HG03354 (cell line): ENCODE measurements at regions not wholly inside any gene's neighbourhood (a gene's known extent, or its start where the extent isn't known, plus 50 kb on each side); places are given as distances from the start of the nearest gene placed in this dataset.
"Not testable (repeated sequence)": the region's sequence is repeated elsewhere in the genome, so short reads cannot be mapped to it uniquely, and the experiment has no call there.

ENCODE experiments used
- ATAC-seq: cut with Tn5 transposase; IDR thresholded peaks from one replicate; pipeline ENCODE4 v1.9.1; 2021; ENCODE audit warnings: mild to moderate bottlenecking; ENCODE audit not compliant: unreplicated experiment, poor library complexity, severe bottlenecking

DNA sequence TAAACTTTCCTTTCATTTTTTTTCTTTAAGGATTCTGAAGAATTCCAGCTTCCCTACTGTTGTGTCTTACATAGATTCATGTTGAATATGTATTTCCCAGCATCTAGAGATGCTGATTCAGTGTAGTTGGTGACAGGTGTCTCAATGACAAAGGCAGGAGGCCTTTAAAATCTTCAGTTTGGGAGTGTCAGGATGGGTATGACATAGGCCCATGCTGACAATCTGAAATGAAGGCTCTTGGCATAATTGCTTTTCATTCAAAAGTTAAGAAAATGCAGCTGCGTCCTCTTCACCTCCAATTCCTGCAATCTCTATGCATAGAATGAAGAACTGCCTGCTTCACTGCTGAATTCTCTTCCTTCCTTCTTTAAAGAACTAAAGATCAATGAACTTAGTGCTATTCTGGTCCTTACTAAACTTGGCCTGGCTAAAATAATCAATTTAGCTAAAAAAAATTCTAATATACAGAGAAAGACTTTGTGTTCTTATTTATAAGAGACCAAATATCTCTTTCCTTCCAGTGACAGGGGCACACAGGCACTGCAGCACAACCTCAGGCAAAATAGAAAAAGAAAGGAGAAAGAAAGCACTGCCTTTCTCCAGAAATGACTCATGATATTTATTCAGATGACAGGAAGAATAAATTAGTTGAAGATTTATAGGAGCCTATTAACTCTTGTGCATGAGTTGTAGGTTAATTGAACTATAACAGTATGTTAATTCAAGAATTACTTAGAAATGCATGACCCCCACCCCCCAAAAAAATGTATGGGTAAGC lies 152.6 kb upstream of the GBE1 start:
- no peak for ATAC-seq

DNA sequence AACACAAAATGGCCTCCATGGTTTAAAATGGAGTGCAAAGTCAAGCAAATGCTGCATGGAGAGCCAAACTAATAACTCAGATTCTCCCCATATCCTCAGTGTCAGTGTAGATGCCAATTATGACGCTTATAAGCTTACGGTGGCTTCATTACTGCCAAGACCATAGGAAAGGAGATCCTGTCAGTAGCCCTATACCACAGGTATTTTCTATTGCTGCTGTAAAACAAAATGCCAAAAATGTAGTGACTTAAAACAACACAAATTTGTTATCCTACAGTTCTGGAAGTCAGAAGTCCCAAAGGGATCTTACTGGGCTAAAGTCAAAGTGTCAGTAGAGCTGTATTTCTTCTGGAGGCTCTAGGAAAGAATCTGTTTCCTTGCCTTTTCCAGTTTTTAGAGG lies 149.8 kb upstream of the GBE1 start:
- ATAC-seq, result no peak

DNA sequence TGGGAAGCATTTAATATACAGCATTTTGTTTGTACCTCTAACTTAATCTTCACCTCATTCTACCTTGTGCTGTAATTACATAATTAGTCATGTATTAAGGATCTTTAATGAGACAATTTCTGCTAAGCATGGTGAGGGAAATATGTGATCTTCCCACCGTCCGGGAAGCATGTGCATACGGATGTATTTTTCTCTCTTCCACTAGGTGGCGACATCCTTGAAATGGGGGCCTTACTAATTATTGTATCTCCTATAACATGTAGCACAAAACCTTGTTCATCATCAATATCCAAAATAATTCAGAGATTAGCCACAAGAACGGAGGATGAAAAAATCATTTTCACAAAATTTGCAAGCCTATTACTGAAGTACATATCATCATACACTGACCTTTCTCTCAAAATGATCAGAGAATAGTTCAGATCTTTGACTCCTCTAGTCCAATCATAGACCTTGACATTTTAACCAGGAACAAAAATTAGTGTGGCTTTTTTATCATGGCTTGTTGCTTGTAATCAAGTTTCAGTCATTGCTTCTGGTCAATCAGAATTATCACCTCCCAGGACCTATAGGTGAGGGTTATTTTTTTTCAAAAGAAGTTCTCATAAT lies 148.9 kb upstream of the GBE1 start:
- ATAC-seq, result peak; percentile 79

DNA sequence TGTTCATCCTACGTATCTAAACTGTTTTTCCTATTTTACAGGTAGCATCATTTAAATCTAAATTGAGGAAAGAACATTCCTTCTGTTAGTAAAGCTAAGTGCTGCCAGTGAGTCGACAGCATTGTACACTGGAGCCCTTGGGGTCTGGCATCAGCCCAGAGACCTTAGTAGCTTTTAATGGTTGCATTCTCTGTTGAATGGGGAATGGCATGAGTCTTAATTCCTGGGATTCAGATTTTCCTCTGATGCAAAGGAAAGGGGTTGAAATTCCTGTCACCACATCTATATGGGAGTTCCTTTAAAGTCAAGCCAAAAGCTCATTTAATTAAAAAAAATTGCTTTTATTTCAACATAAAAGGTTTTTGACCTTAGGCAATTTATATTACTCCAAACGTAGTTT lies 148.4 kb upstream of the GBE1 start:
- ATAC-seq, result no peak

DNA sequence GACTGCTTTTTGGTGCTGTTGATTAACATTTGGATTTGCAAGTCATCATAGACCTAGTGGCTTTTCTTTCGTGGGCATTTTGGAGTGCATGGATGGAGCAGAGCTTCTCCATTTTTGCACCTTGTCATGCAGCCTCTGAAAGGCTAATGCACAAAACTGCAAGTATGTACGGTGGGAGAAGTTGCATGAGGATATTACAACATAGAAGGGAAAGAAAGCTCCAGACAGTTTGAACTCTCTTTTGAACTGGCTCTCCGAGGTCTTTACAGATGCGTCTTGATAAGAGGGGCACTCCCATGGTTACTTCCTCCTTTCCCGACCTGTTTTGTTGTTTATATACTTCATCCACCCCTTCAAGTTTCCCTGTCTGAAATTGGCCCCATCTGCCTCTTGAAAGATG lies 147.1 kb upstream of the GBE1 start:
- ATAC-seq, result no peak

DNA sequence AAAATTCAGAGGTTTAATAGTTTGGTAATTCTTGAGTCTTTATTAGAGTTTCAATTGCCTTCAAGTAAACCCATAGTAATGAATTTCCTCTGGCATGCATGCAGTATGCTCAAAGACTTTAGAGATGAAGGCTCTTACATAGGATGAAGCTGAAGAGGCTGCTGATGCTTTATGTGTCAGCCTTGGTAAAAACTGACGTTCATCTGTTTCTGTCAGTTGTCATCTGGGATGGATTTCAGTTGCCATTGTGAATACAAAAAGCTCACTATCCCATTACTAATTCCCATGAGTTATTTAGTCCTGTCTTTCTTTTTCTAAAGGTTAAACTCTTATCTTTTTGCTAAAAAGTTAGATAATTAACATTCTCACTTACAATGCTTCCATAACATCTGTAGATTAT lies 136.9 kb upstream of the GBE1 start:
- ATAC-seq, result no peak

DNA sequence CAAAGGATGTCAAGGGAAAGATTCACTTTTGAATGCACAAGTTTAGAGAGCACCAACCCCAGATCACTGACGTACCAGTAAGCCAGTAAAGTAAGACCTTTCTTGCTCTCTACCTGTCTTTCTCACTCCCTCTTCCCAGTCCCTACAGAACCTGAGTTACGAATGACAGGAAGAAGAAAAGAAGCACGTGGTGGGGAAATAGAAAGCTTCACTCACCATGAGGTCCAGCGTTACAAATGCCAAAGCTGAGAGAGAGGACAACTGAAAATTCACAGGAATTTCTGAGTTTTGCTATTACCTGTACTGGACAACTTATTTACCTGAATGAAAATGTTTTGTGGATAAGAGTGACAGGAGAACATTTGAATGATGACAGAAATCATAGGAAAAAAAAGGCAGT lies 133.2 kb upstream of the GBE1 start:
- ATAC-seq, result no peak

DNA sequence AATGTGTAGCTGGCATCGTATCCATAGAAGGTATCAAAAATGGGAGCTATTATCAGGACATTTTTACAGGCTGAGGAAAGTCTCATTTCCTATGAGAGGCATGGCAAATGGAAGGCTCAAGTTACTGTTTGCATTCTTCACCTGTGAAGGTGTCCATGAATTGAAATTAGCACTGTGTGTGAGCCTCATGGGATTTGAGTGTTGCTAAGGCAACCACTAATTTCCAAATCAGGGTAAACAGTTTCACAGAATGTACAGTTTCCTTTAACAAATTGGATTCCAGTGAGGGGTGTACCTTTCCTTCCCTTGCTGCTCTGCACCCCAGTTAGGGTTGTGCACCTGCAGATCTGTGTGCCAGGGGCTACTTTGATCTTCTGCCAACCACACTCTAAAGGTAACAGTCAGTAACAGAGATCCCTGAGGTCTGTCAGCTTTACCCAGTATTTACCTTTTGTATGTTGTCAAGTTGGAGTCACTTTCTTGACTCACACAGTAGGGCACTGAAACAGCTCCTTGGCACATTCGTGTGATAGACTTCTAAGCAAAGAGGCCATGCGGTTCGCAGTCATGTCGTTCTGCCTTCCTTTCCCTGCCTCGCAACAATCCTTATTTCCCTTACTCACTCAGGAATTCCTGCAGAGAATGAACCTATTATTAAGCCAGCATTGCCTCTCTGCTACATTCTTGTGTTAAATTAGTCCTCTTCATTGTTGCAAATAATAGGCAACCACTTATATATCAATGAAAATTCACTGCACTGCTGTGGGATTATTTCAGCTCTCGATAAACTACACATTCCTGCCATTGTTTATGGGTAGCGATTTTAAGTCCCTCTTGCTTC lies 129.8 kb upstream of the GBE1 start:
- no peak for ATAC-seq

DNA sequence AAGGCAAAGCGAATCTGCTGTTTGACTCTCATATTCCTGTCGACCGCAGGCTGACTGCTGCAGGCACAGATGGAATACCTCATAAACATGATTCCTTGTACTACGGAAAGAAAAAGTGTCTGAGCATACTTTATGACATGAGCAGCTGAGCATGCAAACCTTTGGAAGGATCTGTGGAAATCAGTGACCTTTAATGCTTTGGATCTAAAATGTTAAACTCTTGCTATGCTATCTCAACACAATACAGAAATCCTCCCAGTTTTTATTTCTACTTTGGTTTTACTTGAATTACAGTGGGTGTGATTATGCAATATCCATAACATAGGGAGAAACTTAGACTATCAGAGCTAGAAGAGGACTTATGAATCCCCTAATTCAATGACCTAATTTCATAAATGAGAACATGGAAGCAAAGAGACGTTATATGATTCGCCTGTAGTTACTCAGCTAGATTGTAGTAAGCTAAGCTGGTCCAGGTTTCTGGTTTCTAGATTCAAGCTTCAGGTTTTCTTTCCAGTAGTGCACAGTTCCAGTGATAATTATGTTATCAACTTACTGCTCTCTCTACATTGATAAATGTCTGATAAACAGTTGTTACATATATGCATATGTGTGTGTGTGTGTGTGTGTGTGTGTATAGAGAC lies 127.6 kb upstream of the GBE1 start:
- ATAC-seq, result no peak

DNA sequence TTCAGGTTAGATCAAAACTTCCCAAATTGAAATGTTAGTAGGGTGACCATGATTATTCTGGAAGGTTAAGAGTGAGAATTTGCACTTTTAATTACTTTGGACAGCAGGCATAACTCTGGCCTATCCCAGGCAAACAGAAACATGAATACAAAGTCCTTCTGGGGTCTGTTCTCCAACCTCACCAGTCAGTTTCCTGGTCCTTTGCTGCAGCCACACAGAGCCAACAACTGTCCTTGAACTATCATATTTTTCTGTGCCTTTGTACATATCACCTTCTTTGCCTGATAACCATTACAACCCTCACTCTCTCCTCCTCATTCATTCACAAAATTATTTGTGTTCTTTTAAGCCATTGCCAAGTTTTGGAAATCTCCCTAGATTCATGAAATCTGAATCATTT lies 126.0 kb upstream of the GBE1 start:
- ATAC-seq, result no peak

DNA sequence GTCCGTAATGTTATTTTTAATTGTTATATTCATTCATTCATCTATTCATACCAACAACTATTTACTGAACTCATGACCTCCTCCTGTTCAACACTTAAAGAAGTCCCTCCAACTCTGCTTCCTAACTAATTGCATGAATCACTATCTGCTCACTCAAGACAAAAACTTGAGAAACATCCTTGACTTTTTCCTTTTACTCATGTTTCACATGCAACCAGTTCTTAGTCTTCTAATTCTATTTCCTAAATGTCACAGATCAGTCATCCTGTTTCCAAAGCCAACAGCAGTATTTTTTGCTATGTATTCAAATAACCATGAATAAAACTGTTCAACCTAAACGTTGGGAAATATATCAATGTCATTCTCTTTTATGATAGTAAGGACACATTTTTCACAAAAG lies 124.6 kb upstream of the GBE1 start:
- ATAC-seq, result no peak

DNA sequence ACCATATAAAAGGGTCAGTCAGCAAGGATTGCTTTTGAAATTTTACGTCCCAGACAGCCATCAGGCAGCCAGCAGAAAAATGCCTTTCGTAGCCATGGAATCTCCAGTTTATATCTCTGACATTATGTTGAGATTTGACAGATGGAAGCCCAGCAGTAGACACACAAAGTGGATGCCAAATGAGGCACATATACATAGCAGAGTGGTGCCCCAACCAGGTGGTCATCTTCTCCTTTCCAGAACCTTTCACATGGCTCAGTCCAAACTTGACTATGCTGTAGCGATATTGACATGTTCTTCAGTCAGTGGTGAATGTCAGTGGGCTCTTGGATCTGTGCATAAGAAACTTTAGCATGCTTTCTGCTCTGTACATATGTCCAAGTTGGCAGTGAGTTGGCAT lies 123.3 kb upstream of the GBE1 start:
- no peak for ATAC-seq

DNA sequence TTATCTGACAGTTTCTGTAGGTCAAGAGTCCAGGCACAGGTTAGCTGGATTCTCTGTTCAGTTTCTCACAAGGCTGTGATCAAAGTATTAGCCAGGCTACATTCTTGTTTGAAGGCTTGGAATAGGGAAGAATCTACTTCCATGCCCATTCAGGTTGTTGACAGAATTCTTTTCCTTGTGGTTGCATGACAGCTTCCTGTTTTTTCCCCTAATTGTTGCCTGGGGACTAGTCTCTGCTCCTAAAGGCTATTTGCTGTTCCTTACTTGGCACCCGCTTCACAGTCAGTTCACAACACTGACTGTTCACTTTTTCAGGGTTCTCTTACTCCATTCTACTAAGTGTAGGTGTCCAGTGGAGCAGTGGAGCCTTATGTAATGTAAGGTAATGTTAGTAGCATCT lies 115.4 kb upstream of the GBE1 start:
- no peak for ATAC-seq

DNA sequence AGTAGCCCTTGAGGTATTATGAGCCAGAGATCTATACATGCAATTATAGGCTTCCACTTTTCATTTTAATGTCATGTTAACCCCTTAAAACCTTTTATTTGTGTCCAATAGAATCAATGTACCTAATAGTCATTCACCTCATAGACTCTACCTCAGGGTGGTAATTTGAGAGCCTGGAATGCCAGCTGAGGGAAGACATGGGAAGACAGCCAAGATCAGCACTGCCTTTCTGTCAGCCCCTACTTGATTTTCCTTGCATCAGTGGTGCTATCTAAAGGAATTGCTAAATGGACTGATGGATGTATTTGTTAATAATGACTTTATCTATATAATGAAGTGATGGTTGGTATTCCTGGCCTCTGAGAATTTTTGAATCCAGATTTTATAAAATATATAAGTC lies 113.3 kb upstream of the GBE1 start:
- no peak for ATAC-seq

DNA sequence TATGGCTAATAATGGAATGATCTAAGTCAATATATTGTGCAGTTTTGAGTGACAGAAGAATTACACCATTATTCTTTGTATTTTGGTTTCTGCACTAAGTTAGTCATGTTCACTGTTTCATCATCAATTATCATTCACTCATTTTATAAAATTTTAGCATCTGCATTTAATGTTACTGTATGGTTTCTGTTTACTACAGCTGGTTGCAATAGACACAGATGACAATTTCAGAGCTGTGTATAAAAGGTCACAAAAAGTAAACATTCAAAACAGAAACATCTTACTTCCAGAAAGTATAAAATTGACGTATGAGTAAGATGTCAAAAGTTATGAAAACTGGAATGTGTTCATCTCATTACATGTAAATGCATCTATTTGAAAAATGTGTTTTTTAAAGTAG lies 111.1 kb upstream of the GBE1 start:
- no peak for ATAC-seq

DNA sequence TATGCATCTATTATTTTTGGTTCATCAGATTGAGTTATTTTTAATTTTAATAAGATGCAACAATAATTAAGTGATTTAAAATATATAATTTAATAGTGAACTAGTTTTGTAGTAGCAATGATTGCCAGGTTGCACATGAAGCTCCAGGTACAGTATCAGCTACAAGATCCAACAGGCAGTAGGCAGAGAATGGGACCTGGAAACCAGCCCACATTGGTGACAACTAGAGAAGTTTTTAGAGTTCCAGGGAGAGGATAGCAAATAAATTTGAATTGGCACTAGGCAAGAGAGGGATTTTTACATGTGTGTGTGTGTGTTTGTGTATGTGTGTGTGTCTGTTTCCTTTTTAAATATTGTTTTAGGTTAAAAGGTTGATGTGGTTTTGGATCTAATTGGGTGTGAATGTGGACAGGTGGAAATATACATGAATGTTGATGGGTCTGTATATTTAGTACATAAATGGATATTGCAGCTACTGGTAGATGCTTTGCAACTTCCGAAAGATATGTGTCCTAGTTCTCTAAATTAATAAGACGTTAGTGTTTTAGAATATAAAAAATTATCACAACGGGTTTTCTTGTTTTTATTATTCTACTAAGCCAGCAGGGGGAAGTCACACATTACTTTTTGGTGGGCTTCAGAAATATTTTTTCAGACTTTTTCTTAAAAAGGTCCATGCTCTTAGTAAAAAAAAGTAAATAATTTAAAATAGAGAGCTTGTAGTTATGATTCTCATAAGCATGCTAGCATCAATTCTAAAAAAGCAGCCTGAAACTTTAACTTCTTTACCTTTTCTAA lies 110.1 kb upstream of the GBE1 start:
- no peak for ATAC-seq

DNA sequence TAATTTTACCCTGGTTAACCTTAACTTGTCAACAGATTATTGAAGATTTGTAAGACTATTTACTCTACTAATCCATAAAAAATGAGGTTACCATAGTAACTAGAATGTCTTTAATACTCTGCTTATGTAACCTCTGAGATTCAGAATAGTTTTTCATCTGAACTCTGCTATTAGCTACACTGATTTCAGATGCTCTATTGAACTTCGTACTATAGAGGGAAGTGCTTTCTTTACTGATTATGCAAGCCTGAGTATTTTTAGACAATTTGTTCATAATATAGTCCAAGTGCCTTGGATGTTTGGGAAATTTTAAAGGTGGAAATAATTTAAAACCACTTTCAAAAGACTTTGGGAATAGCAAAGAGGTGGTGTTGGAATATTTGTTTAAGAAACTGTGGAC lies 107.9 kb upstream of the GBE1 start:
- ATAC-seq, result no peak

DNA sequence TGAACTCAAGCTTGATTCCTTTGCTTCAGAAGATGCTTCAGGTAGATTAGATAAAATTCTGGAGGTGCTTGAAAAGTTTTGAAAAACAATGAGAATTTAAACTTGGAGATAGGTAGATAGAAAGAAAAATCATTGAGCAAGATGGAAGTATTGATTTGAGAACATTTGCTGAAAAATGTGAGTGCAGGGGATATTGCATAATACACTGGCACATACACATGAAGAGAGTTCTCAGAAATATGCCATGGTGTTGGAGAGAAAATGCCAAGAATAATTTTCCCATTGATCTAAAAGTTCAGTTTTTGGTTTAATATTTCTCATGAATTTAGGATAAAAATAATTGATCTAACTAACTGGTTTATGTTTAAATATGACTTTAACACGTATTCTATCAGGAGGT lies 107.2 kb upstream of the GBE1 start:
- ATAC-seq, result no peak

DNA sequence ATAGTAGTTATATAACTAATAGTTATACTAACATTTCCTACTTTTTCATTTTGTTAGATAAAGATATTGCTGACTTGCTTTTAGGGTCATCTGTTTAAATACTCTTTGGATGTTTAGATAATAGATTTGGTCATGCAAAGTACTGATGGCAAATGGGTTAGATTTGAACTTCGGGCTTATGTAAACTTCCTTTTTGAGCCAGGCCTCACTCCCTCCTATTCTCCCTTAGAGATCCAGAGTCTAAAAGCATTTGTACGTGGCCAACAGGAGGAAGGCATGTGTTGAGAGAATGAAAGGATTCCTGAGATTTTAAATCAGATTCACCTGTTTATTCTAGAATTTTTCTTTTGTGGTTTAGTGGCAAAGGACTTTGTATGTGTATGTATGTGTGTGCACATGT lies 106.4 kb upstream of the GBE1 start:
- no peak for ATAC-seq

DNA sequence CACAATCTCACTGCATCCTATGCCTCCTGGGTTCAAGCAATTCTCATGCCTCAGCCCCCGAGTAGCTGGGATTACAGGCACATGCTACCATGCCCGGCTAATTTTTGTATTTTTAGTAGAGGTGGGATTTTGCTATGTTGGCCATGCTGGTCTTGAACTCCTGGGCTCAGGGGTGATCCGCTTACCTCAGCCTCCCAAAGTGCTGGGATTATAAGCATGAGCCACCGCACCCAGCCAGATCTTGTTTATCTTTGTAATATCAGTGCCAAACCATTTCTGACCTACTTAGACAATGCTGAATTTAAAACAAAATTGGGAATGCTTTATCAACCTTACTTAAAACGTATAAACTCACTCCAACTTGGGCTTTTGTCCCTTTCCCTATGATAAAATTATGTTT lies 103.7 kb upstream of the GBE1 start:
- not testable (repeated sequence) for ATAC-seq
